M059J (cell line): ENCODE measurements at regions not wholly inside any gene's neighbourhood (a gene's known extent, or its start where the extent isn't known, plus 50 kb on each side); places are given as distances from the start of the nearest gene placed in this dataset.
A peak's percentile ranks its signal among the peaks of the same experiment; 100 is the strongest.
"Not testable (repeated sequence)": the region's sequence is repeated elsewhere in the genome, so short reads cannot be mapped to it uniquely, and the experiment has no call there.

Experiments
- DNase-seq: peaks from one replicate; pipeline ENCODE4 v3.0.0-alpha.2; 2012; ENCODE audit warnings: low read depth

GRCh38 chr4:124105212-124105611 is 607.3 kb downstream of the ANKRD50 start:
- peak; percentile 73 for DNase-seq

GRCh38 chr4:124111411-124111810 is 601.1 kb downstream of the ANKRD50 start:
- DNase-seq = no peak

- peak; percentile 55 for DNase-seq
Observed at GRCh38 chr4:124111922-124112321, 600.6 kb downstream of the ANKRD50 start.

- peak; percentile 12 for DNase-seq
Observed at GRCh38 chr4:124118061-124118460, 594.5 kb downstream of the ANKRD50 start.

GRCh38 chr4:124121461-124121971 is 591.0 kb downstream of the ANKRD50 start:
- DNase-seq = peak; percentile 61

- no peak for DNase-seq
Observed at GRCh38 chr4:124123181-124123580, 589.4 kb downstream of the ANKRD50 start.

- DNase-seq = no peak
Observed at GRCh38 chr4:124123721-124124120, 588.8 kb downstream of the ANKRD50 start.

- not testable (repeated sequence) for DNase-seq
Observed at GRCh38 chr4:124131324-124131723, 581.2 kb downstream of the ANKRD50 start.

- peak; percentile 39 for DNase-seq
Observed at GRCh38 chr4:124132161-124132560, 580.4 kb downstream of the ANKRD50 start.

GRCh38 chr4:124133753-124134152 is 578.8 kb downstream of the ANKRD50 start:
- no peak for DNase-seq

- peak; percentile 71 for DNase-seq
Observed at GRCh38 chr4:124135409-124135813, 577.1 kb downstream of the ANKRD50 start.

- no peak for DNase-seq
Observed at GRCh38 chr4:124139044-124139443, 573.5 kb downstream of the ANKRD50 start.

GRCh38 chr4:124143632-124144031 is 568.9 kb downstream of the ANKRD50 start:
- DNase-seq = no peak

- peak; percentile 69 for DNase-seq
Observed at GRCh38 chr4:124144238-124144654, 568.3 kb downstream of the ANKRD50 start.

GRCh38 chr4:124146068-124146467 is 566.5 kb downstream of the ANKRD50 start:
- no peak for DNase-seq

- no peak for DNase-seq
Observed at GRCh38 chr4:124151031-124151430, 561.5 kb downstream of the ANKRD50 start.

GRCh38 chr4:124152132-124152531 is 560.4 kb downstream of the ANKRD50 start:
- peak; percentile 40 for DNase-seq

GRCh38 chr4:124155239-124155638 is 557.3 kb downstream of the ANKRD50 start:
- no peak for DNase-seq

- no peak for DNase-seq
Observed at GRCh38 chr4:124157396-124158083, 555.0 kb downstream of the ANKRD50 start.

- no peak for DNase-seq
Observed at GRCh38 chr4:124163401-124163800, 549.1 kb downstream of the ANKRD50 start.

- DNase-seq = peak; percentile 50
Observed at GRCh38 chr4:124167602-124168001, 544.9 kb downstream of the ANKRD50 start.

- not testable (repeated sequence) for DNase-seq
Observed at GRCh38 chr4:124169524-124169923, 543.0 kb downstream of the ANKRD50 start.

GRCh38 chr4:124173912-124174311 is 538.6 kb downstream of the ANKRD50 start:
- no peak for DNase-seq
